ENCODE measurements at regions not wholly inside any gene's neighbourhood (a gene's known extent, or its start where the extent isn't known, plus 50 kb on each side); places are given as distances from the start of the nearest gene placed in this dataset.
"Not testable (repeated sequence)": the region's sequence is repeated elsewhere in the genome, so short reads cannot be mapped to it uniquely, and the experiment has no call there.

- no peaks in the 10 kb centered on the region for H3K79me2 ChIP-seq (ENCODE audit: insufficient read depth, low read length)
- TF ChIP-seq EZH2 (IDR thresholded peaks at IDR 0.05; ENCODE audit: borderline replicate concordance, low read length) (no peak), CTCF (IDR thresholded peaks at IDR 0.05; ENCODE audit: low read length) (no peak)
- H2AFZ ChIP-seq (ENCODE audit: low read length) = no peak overlapping the region
- no peaks in the 10 kb centered on the region for H3K27me3 ChIP-seq (ENCODE audit: insufficient read depth, low read length)
- H3F3A ChIP-seq (ENCODE audit: insufficient read depth, low read length) = no peaks in the 10 kb centered on the region
- no peak overlapping the region for H3K4me3 ChIP-seq (ENCODE audit: low read depth, low read length, poor library complexity, severe bottlenecking)
- H3K9me2 ChIP-seq (ENCODE audit: low read depth, low read length) = no peaks in the 10 kb centered on the region
- H3K36me3 ChIP-seq (ENCODE audit: insufficient read depth, low read length) = no peaks in the 10 kb centered on the region
- no peaks in the 10 kb centered on the region for H3K9me3 ChIP-seq (ENCODE audit: low read length)
- H3K27ac ChIP-seq (ENCODE audit: low read depth, low read length, poor library complexity, severe bottlenecking) = no peak overlapping the region
- no peaks in the 10 kb centered on the region for H3K4me1 ChIP-seq (ENCODE audit: insufficient read depth, low read length, severe bottlenecking)
- no peaks in the 10 kb centered on the region for H4K20me1 ChIP-seq (ENCODE audit: insufficient read depth, low read length)
- no peak overlapping the region for H3K9ac ChIP-seq (ENCODE audit: low read length)
- no peak overlapping the region for H3K4me2 ChIP-seq (ENCODE audit: low read length)
Observed at GRCh38 chr3:67167481-67167880, 169.4 kb downstream of the KBTBD8 start.

GRCh38 chr3:67171841-67172240 lies 173.7 kb downstream of the KBTBD8 start:
- TF ChIP-seq CTCF (IDR thresholded peaks at IDR 0.05; ENCODE audit: low read length) (no peak), EZH2 (IDR thresholded peaks at IDR 0.05; ENCODE audit: borderline replicate concordance, low read length) (no peak)
- Histone ChIP-seq H3K27me3 (ENCODE audit: insufficient read depth, low read length) (no peaks in the 10 kb centered on the region), H3K4me2 (ENCODE audit: low read length) (no peak overlapping the region), H3K4me1 (ENCODE audit: insufficient read depth, low read length, severe bottlenecking) (no peaks in the 10 kb centered on the region), H3K9ac (ENCODE audit: low read length) (no peak overlapping the region), H4K20me1 (ENCODE audit: insufficient read depth, low read length) (no peaks in the 10 kb centered on the region), H2AFZ (ENCODE audit: low read length) (no peak overlapping the region), H3F3A (ENCODE audit: insufficient read depth, low read length) (no peaks in the 10 kb centered on the region), H3K27ac (ENCODE audit: low read depth, low read length, poor library complexity, severe bottlenecking) (no peak overlapping the region), H3K36me3 (ENCODE audit: insufficient read depth, low read length) (no peaks in the 10 kb centered on the region), H3K4me3 (ENCODE audit: low read depth, low read length, poor library complexity, severe bottlenecking) (no peak overlapping the region), H3K79me2 (ENCODE audit: insufficient read depth, low read length) (no peaks in the 10 kb centered on the region), H3K9me3 (ENCODE audit: low read length) (no peaks in the 10 kb centered on the region), H3K9me2 (ENCODE audit: low read depth, low read length) (no peaks in the 10 kb centered on the region)

DNA sequence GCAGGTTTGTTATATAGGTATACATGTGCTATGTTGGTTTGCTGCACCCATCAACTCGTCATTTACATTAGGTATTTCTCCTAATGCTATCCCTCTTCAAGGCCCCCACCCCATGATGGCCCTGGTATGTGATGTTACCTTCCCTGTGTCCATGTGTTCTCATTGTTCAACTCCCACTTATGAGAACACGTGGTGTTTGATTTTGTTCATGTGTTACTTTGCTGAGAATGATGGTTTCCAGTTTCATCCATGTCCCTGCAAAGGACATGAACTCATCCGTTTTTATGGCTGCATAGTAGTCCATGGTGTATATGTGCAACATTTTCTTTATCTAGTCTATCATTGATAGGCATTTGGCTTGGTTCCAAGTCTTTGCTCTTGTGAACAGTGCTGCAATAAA lies 175.0 kb downstream of the KBTBD8 start:
- not testable (repeated sequence) for H3K4me2 ChIP-seq (ENCODE audit: low read length); H3K27ac ChIP-seq (ENCODE audit: low read depth, low read length, poor library complexity, severe bottlenecking); H3F3A ChIP-seq (ENCODE audit: insufficient read depth, low read length); H3K36me3 ChIP-seq (ENCODE audit: insufficient read depth, low read length); H3K4me1 ChIP-seq (ENCODE audit: insufficient read depth, low read length, severe bottlenecking); H3K4me3 ChIP-seq (ENCODE audit: low read depth, low read length, poor library complexity, severe bottlenecking); H3K9ac ChIP-seq (ENCODE audit: low read length); H2AFZ ChIP-seq (ENCODE audit: low read length); H3K9me3 ChIP-seq (ENCODE audit: low read length); H3K79me2 ChIP-seq (ENCODE audit: insufficient read depth, low read length); H4K20me1 ChIP-seq (ENCODE audit: insufficient read depth, low read length); H3K27me3 ChIP-seq (ENCODE audit: insufficient read depth, low read length); H3K9me2 ChIP-seq (ENCODE audit: low read depth, low read length)

- TF ChIP-seq EZH2 (IDR thresholded peaks at IDR 0.05; ENCODE audit: borderline replicate concordance, low read length) (no peak), CTCF (IDR thresholded peaks at IDR 0.05; ENCODE audit: low read length) (no peak)
- no peaks in the 10 kb centered on the region for H3K79me2 ChIP-seq (ENCODE audit: insufficient read depth, low read length)
- H3K27ac ChIP-seq (ENCODE audit: low read depth, low read length, poor library complexity, severe bottlenecking) = no peak overlapping the region
- H3K9me2 ChIP-seq (ENCODE audit: low read depth, low read length) = no peaks in the 10 kb centered on the region
- H3K36me3 ChIP-seq (ENCODE audit: insufficient read depth, low read length) = no peaks in the 10 kb centered on the region
- H3K4me3 ChIP-seq (ENCODE audit: low read depth, low read length, poor library complexity, severe bottlenecking) = no peak overlapping the region
- H4K20me1 ChIP-seq (ENCODE audit: insufficient read depth, low read length) = no peaks in the 10 kb centered on the region
- H3F3A ChIP-seq (ENCODE audit: insufficient read depth, low read length) = no peaks in the 10 kb centered on the region
- no peaks in the 10 kb centered on the region for H3K4me1 ChIP-seq (ENCODE audit: insufficient read depth, low read length, severe bottlenecking)
- H3K4me2 ChIP-seq (ENCODE audit: low read length) = no peak overlapping the region
- no peak overlapping the region for H2AFZ ChIP-seq (ENCODE audit: low read length)
- H3K9me3 ChIP-seq (ENCODE audit: low read length) = no peaks in the 10 kb centered on the region
- no peak overlapping the region for H3K9ac ChIP-seq (ENCODE audit: low read length)
- H3K27me3 ChIP-seq (ENCODE audit: insufficient read depth, low read length) = no peaks in the 10 kb centered on the region
Observed at GRCh38 chr3:67176396-67176795, 178.3 kb downstream of the KBTBD8 start.
